HUES64 (cell line): ENCODE measurements at regions not wholly inside any gene's neighbourhood (a gene's known extent, or its start where the extent isn't known, plus 50 kb on each side); places are given as distances from the start of the nearest gene placed in this dataset.

Experiments used
- H3K27ac ChIP-seq: 2 replicates; pipeline ENCODE4 v1.7.0; 2013; ENCODE audit warnings: low read depth, low read length, inconsistent platforms
- H3K27me3 ChIP-seq: 2 replicates; pipeline ENCODE4 v1.6.1; 2013; ENCODE audit warnings: mild to moderate bottlenecking, low read length; ENCODE audit not compliant: insufficient read depth
- H3K36me3 ChIP-seq: 2 replicates; pipeline ENCODE4 v1.6.1; 2013; ENCODE audit warnings: mild to moderate bottlenecking, low read length; ENCODE audit not compliant: insufficient read depth
- H3K4me1 ChIP-seq: 2 replicates; pipeline ENCODE4 v1.6.1; 2013; ENCODE audit warnings: mild to moderate bottlenecking, low read length, moderate library complexity; ENCODE audit not compliant: insufficient read depth
- H3K4me3 ChIP-seq: 2 replicates; pipeline ENCODE4 v1.5.1; 2013; ENCODE audit warnings: mild to moderate bottlenecking, low read length, moderate library complexity
- H3K9ac ChIP-seq: 2 replicates; pipeline ENCODE4 v1.6.1; 2013; ENCODE audit warnings: mild to moderate bottlenecking, low read depth, low read length
- H3K9me3 ChIP-seq: 2 replicates; pipeline ENCODE4 v1.6.1; 2013; ENCODE audit warnings: low read depth, low read length; ENCODE audit not compliant: insufficient read depth
- WGBS: fragments of 150-250, 120-280 bp; methylation state at CpG from one replicate; pipeline ENCODE4 v1.1.7; 2013; ENCODE audit warnings: missing lambda C conversion rate; 5-methylcytosine and 5-hydroxymethylcytosine counted together

- H3K27ac ChIP-seq = no peak overlapping the region
- no peaks in the 10 kb centered on the region for H3K36me3 ChIP-seq
- no peaks in the 10 kb centered on the region for H3K27me3 ChIP-seq
- H3K4me3 ChIP-seq = no peak overlapping the region
- no peak overlapping the region for H3K9ac ChIP-seq
- H3K4me1 ChIP-seq = peaks cover 9% of the 10 kb centered on the region; the same call in 1 of the 2 replicates
- H3K9me3 ChIP-seq = peaks cover 18% of the 10 kb centered on the region
Observed at GRCh38 chr2:173593109-173593508, 238.4 kb downstream of the CDCA7 start.

- H3K4me1 ChIP-seq = no peaks in the 10 kb centered on the region
- no peaks in the 10 kb centered on the region for H3K27me3 ChIP-seq
- H3K9me3 ChIP-seq = peaks cover 22% of the 10 kb centered on the region
- H3K27ac ChIP-seq = no peak overlapping the region
- no peak overlapping the region for H3K4me3 ChIP-seq
- no peaks in the 10 kb centered on the region for H3K36me3 ChIP-seq
- no peak overlapping the region for H3K9ac ChIP-seq
Observed at GRCh38 chr2:173596244-173596643, 241.6 kb downstream of the CDCA7 start.

GRCh38 chr2:173598525-173598924 lies 243.9 kb downstream of the CDCA7 start:
- H3K4me1 ChIP-seq = no peaks in the 10 kb centered on the region
- no peak overlapping the region for H3K27ac ChIP-seq
- H3K4me3 ChIP-seq = no peak overlapping the region
- H3K9me3 ChIP-seq = peaks cover 10% of the 10 kb centered on the region
- no peak overlapping the region for H3K9ac ChIP-seq
- H3K27me3 ChIP-seq = no peaks in the 10 kb centered on the region
- no peaks in the 10 kb centered on the region for H3K36me3 ChIP-seq

DNA sequence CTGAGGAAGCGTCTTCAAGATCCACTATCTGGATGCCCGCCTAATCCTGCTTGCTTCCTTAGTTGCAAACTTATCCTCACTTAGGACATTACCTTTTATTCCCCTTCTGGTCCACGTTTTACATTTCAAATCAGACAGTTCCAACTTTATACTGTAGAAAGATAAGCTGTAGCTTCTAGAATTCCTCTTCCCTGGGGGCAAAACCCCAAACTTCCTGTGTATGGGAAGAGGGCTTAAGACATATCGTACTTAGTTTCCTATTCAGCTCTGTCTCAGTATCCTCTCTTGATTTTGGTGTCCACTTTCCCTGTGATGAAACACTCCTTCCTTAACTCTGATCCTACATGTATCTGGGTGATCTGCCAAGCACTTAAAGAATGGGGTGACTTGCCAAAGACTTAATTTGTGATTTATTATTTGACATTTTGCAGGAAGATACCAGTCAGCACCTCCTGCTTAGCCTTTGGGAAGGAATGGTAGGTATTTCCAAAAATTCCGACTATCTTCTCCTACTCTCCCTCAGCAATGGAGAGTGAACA lies 245.2 kb downstream of the CDCA7 start:
- 92% methylated on average over 4 of the region's 5 CpGs for WGBS
- Histone ChIP-seq H3K4me3 (no peak overlapping the region), H3K9me3 (peaks cover 4% of the 10 kb centered on the region; the same call in 1 of the 2 replicates)

GRCh38 chr2:173602153-173602795 lies 247.6 kb downstream of the CDCA7 start:
- no peaks in the 10 kb centered on the region for H3K36me3 ChIP-seq

More for the DNA sequence above, 245.2 kb downstream of the CDCA7 start:
- Histone ChIP-seq H3K27ac (no peak overlapping the region), H3K4me1 (no peaks in the 10 kb centered on the region), H3K27me3 (no peaks in the 10 kb centered on the region), H3K9ac (no peak overlapping the region), H3K36me3 (no peaks in the 10 kb centered on the region)

DNA sequence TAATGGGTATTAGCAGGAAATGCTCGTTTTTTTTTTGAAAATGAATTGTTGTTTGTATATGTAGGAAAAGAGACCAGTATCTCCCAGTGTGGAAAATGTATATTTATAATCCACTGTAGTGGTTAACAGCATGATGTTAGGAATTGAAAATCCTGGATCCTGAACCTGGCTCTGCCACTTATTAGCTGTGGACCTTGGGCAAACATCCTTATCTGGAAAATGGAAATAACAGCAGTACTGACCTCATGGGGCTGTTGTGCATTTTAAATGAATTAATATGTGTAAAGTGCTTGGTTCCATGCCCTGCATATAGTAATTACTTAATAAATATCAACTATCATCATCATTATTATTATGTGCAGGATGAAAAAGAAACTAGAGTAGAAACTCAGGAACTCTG lies 251.3 kb downstream of the CDCA7 start:
- Histone ChIP-seq H3K9me3 (no peaks in the 10 kb centered on the region), H3K4me1 (peaks cover 13% of the 10 kb centered on the region), H3K4me3 (no peak overlapping the region), H3K27me3 (no peaks in the 10 kb centered on the region), H3K36me3 (no peaks in the 10 kb centered on the region), H3K9ac (no peak overlapping the region), H3K27ac (no peak overlapping the region)
- 0% methylated on average over 1 of the region's 1 CpG for WGBS

More at GRCh38 chr2:173602153-173602795, 247.6 kb downstream of the CDCA7 start:
- no peaks in the 10 kb centered on the region for H3K27me3 ChIP-seq
- peaks cover 13% of the 10 kb centered on the region for H3K4me1 ChIP-seq
- no peak overlapping the region for H3K9ac ChIP-seq
- H3K4me3 ChIP-seq = no peak overlapping the region
- H3K27ac ChIP-seq = no peak overlapping the region
- WGBS = 97% methylated on average over 6 of the region's 6 CpGs
- peaks cover 4% of the 10 kb centered on the region; the same call in 1 of the 2 replicates for H3K9me3 ChIP-seq

DNA sequence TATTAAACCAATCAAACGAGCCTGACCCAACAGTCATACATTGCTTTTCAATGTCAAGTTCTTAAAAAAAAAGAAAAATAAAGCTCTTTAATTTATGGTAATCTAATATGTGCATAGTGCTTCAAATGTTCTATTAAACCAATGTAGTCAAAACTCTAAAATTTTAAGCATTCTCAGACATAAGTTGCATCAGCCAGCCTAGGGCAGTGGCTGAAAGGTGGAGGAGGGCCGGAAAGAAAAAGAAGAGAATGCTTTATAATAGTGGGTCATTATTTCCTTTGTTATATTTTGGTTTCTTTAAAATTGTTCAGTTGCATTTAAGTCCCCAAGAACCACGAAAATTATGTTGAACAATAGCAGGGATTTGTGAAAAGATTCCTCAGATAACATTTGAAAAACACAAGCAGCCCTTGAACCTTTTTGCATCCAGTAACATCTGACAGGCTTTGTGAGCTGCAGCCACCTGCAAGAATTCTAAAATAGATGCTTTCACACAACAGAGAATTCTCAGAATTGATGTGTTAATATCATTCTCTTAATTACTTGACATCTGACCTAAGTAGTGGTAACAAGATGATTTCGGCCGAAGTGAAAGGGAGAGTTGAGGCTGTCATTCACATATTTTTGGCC lies 252.1 kb downstream of the CDCA7 start:
- Histone ChIP-seq H3K36me3 (no peaks in the 10 kb centered on the region), H3K4me3 (no peak overlapping the region), H3K27me3 (no peaks in the 10 kb centered on the region), H3K9ac (peak overlapping the region; percentile 20; the same call in 1 of the 2 replicates), H3K27ac (peak overlapping the region; percentile 45; the same call in 1 of the 2 replicates), H3K4me1 (peaks cover 13% of the 10 kb centered on the region), H3K9me3 (no peaks in the 10 kb centered on the region)
- WGBS = 73% methylated on average over 5 of the region's 5 CpGs

GRCh38 chr2:173607606-173608311 lies 253.1 kb downstream of the CDCA7 start:
- H3K4me1 ChIP-seq = peaks cover 13% of the 10 kb centered on the region
- no peaks in the 10 kb centered on the region for H3K27me3 ChIP-seq
- H3K9ac ChIP-seq = no peak overlapping the region
- H3K4me3 ChIP-seq = no peak overlapping the region
- H3K27ac ChIP-seq = no peak overlapping the region
- H3K36me3 ChIP-seq = no peaks in the 10 kb centered on the region
- no peaks in the 10 kb centered on the region for H3K9me3 ChIP-seq
- 83% methylated on average over 6 of the region's 7 CpGs for WGBS

GRCh38 chr2:173611121-173611520 lies 256.4 kb downstream of the CDCA7 start:
- no peak overlapping the region for H3K27ac ChIP-seq
- H3K9ac ChIP-seq = no peak overlapping the region
- H3K4me3 ChIP-seq = no peak overlapping the region
- no peaks in the 10 kb centered on the region for H3K27me3 ChIP-seq
- H3K4me1 ChIP-seq = peaks cover 11% of the 10 kb centered on the region
- 91% methylated on average over 5 of the region's 5 CpGs for WGBS
- no peaks in the 10 kb centered on the region for H3K36me3 ChIP-seq
- no peaks in the 10 kb centered on the region for H3K9me3 ChIP-seq

DNA sequence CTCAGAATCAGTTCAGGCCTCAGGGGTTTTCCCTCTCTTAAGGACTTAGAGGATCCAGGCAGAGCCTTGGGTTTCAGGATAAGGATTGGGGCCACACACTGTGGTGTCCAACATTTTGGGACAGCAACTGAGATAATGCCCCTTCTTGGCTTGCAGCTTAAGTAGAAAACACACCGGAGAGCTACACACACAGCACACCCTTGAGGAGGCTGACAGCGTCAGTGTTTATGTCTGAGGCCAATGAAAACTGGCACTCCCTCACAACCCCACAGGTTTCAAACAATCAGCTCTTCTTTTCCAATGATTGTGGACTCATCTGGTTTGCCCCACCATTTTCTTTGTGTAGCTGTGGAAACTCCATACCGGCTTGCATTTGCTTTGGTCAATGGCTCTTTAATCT lies 257.7 kb downstream of the CDCA7 start:
- WGBS = 70% methylated on average over 3 of the region's 3 CpGs
- Histone ChIP-seq H3K9me3 (no peaks in the 10 kb centered on the region), H3K27me3 (no peaks in the 10 kb centered on the region), H3K36me3 (no peaks in the 10 kb centered on the region), H3K9ac (no peak overlapping the region), H3K4me3 (no peak overlapping the region), H3K4me1 (no peaks in the 10 kb centered on the region), H3K27ac (no peak overlapping the region)

DNA sequence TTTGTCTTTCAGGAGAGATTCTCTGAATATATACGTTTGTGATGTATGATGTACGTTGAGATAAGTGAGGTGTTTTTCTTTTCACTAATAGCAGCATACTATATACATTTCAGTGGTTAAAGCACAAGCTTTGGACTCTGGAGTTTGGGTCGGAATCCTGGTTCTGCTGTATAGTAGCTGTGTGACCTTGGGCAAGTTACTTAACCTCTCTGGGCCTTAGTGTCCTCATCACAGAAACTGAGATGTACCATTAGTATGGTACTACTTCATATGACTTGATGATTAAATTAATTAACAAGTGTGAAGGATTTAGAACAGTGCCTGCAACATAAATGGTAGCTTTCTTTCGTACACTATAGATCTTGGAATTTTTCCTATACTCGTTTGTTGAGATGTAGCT lies 258.7 kb downstream of the CDCA7 start:
- no peaks in the 10 kb centered on the region for H3K27me3 ChIP-seq
- no peak overlapping the region for H3K9ac ChIP-seq
- H3K4me3 ChIP-seq = no peak overlapping the region
- no peak overlapping the region for H3K27ac ChIP-seq
- no peaks in the 10 kb centered on the region for H3K36me3 ChIP-seq
- H3K9me3 ChIP-seq = no peaks in the 10 kb centered on the region
- no peaks in the 10 kb centered on the region for H3K4me1 ChIP-seq
- 100% methylated on average over 3 of the region's 5 CpGs for WGBS
